ENCODE measurements at regions not wholly inside any gene's neighbourhood (a gene's known extent, or its start where the extent isn't known, plus 50 kb on each side); places are given as distances from the start of the nearest gene placed in this dataset.

DNA sequence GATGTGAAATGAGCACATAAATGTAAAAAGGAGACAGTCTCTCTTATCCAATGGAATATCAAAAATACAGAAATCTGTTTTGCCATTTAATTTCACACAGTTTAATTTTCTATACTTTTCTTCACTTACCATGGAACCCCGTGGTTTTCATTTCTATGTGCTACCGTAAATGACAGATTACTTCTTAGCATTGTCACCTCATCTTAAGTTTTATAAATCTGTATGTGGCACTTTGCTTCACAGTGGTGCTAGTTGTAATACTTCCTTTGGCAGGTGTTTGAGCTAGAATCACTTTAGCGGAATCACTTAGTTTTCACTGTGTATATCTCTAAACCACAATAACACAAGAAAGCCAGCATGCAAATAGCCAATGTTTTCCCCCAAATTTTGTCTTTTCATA is 781.9 kb upstream of the MGAT4C start:
- 69 to 88% (median 84%) methylated on average over 3 of the region's 3 CpGs for WGBS, 4 donors

DNA sequence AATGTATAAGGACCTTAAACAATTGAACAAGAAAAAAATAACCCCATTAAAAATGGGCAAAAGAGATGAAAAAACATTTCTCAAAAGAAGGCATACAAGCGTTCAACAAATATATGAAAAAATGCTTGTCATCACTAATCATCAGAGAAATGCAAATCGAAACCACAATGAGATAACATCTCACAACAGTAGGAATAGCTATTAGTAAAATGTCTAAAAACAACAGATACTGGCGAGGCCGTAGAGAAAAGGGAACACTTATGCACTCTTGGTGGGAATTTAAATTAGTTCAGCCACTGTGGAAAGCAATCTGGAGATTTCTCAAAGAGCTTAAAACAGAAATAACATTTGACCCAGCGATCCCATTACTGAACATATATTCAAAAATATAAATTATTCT is 769.8 kb upstream of the MGAT4C start:
- intact Hi-C loops (cut with DNase I), result no loop called here
- H3K4me1 ChIP-seq (replicated peaks in 1 of 2), result no peaks in the 10 kb centered on the region
- H3K4me3 ChIP-seq, result no peak overlapping the region
- no peak overlapping the region for H3K27ac ChIP-seq
- H3K36me3 ChIP-seq (replicated peaks in 1 of 2), result no peaks in the 10 kb centered on the region
- H3K9me3 ChIP-seq (replicated peaks in 1 of 3), result peaks cover 0 to 8% (median 0%) of the 10 kb centered on the region in 3 donors
- no peak for DNase-seq
- TF ChIP-seq, protein P1, sequence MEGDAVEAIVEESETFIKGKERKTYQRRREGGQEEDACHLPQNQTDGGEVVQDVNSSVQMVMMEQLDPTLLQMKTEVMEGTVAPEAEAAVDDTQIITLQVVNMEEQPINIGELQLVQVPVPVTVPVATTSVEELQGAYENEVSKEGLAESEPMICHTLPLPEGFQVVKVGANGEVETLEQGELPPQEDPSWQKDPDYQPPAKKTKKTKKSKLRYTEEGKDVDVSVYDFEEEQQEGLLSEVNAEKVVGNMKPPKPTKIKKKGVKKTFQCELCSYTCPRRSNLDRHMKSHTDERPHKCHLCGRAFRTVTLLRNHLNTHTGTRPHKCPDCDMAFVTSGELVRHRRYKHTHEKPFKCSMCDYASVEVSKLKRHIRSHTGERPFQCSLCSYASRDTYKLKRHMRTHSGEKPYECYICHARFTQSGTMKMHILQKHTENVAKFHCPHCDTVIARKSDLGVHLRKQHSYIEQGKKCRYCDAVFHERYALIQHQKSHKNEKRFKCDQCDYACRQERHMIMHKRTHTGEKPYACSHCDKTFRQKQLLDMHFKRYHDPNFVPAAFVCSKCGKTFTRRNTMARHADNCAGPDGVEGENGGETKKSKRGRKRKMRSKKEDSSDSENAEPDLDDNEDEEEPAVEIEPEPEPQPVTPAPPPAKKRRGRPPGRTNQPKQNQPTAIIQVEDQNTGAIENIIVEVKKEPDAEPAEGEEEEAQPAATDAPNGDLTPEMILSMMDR (IDR thresholded peaks at IDR 0.05), result no peak
- no peak for TF ChIP-seq POLR2A (IDR thresholded peaks at IDR 0.05)
- no peaks in the 10 kb centered on the region for H3K27me3 ChIP-seq
- 71 to 81% (median 76%) methylated on average over 5 of the region's 5 CpGs for WGBS, 4 donors

More for the DNA sequence above, 781.9 kb upstream of the MGAT4C start:
- Histone ChIP-seq H3K27me3 (no peaks in the 10 kb centered on the region), H3K27ac (no peak overlapping the region), H3K4me3 (no peak overlapping the region), H3K4me1 (replicated peaks in 1 of 2) (no peaks in the 10 kb centered on the region), H3K9me3 (replicated peaks in 1 of 3) (no peaks in the 10 kb centered on the region), H3K36me3 (replicated peaks in 1 of 2) (no peaks in the 10 kb centered on the region)
- intact Hi-C loops (cut with DNase I), result no loop called here
- DNase-seq, result no peak
- TF ChIP-seq POLR2A (IDR thresholded peaks at IDR 0.05), result no peak
- TF ChIP-seq, protein P1 (IDR thresholded peaks at IDR 0.05), result no peak

DNA sequence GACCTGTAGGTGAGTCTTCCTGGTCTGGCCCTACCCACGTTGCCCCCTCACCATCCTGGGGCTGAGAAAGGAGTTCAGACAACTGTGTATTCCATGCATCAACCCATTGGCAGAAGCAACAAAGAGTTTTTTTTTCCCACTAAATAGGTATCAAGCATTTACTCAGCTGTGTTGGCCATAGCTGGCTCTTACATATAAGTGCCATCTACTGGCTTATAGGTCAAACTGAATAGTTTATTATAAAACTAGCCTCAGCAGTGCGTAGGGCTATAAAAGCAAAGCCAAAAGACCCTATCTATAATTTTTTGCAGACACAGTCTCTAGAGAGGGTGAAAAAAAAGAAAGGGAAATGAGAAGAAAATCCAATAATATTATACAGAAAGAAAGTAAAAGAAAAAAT is 765.2 kb upstream of the MGAT4C start:
- no peak for DNase-seq
- H3K4me1 ChIP-seq (replicated peaks in 1 of 2), result no peaks in the 10 kb centered on the region
- WGBS, 4 donors, result 55 to 71% (median 61%) methylated on average over 1 to 2 of the region's 2 CpGs
- no peaks in the 10 kb centered on the region for H3K36me3 ChIP-seq (replicated peaks in 1 of 2)
- intact Hi-C loops (cut with DNase I), result no loop called here
- H3K4me3 ChIP-seq, result no peak overlapping the region
- H3K27me3 ChIP-seq, result no peaks in the 10 kb centered on the region
- TF ChIP-seq, protein P1 (IDR thresholded peaks at IDR 0.05), result no peak
- H3K9me3 ChIP-seq (replicated peaks in 1 of 3), result peaks cover 0 to 8% (median 0%) of the 10 kb centered on the region in 3 donors
- no peak overlapping the region for H3K27ac ChIP-seq

DNA sequence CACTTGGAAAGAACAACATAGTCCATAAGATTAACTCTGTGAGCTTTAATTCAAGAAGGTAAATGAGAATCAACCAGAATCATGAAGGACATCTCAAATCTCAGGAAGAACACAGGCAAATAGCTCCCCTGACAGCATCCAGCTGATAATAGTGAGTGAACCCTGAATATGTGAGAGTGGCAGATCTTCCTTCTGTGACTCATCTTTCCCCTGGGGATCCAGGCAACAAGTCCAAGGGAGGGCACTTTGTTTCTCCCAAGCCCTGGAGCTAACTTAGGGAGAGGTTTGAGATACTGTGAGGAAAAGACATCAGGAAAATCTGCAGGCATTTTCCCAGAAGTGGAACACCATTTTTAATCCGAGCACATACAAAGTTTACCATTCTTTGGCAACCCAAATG is 763.9 kb upstream of the MGAT4C start:
- no peaks in the 10 kb centered on the region for H3K27me3 ChIP-seq
- H3K36me3 ChIP-seq (replicated peaks in 1 of 2), result no peaks in the 10 kb centered on the region
- no peak for DNase-seq
- no peaks in the 10 kb centered on the region for H3K4me1 ChIP-seq (replicated peaks in 1 of 2)
- H3K27ac ChIP-seq, result no peak overlapping the region
- H3K9me3 ChIP-seq (replicated peaks in 1 of 3), result peaks cover 0 to 8% (median 0%) of the 10 kb centered on the region in 3 donors
- intact Hi-C loops (cut with DNase I), result no loop called here
- TF ChIP-seq POLR2A (IDR thresholded peaks at IDR 0.05), result no peak
- TF ChIP-seq, protein P1 (IDR thresholded peaks at IDR 0.05), result no peak
- 68 to 100% (median 75%) methylated on average over 1 of the region's 1 CpG for WGBS, 4 donors
- no peak overlapping the region for H3K4me3 ChIP-seq
